Activated naive CD4-positive, alpha-beta T cell treated with anti-CD3 and anti-CD28 coated beads for 36 hours (primary cell): ENCODE measurements at regions not wholly inside any gene's neighbourhood (a gene's known extent, or its start where the extent isn't known, plus 50 kb on each side); places are given as distances from the start of the nearest gene placed in this dataset.

ENCODE experiments used
- CTCF ChIA-PET: fragments of 350-600 bp; sonication (Branson Sonifier 250); formaldehyde crosslinking; loops from one replicate; lab custom pipeline; 2021; ENCODE audit warnings: antibody characterized with exemption; lab: Charles Lee
- DNase-seq: peaks from one replicate; pipeline ENCODE4 v3.0.0-alpha.2; 2020
- H3K27ac Mint-ChIP-seq: one replicate; pipeline ENCODE4 v1.8.0; 2021; ENCODE audit warnings: mild to moderate bottlenecking, mixed read lengths
- H3K27me3 Mint-ChIP-seq: one replicate; pipeline ENCODE4 v1.8.0; 2021; ENCODE audit warnings: low read depth, mixed read lengths
- H3K36me3 Mint-ChIP-seq: one replicate; pipeline ENCODE4 v1.8.0; 2021; ENCODE audit warnings: low read depth, mixed read lengths
- H3K4me1 Mint-ChIP-seq: one replicate; pipeline ENCODE4 v1.8.0; 2021; ENCODE audit warnings: low read depth, mixed read lengths
- H3K4me3 Mint-ChIP-seq: one replicate; pipeline ENCODE4 v1.8.0; 2021; ENCODE audit warnings: mild to moderate bottlenecking, moderate library complexity, mixed read lengths
- H3K9me3 Mint-ChIP-seq: one replicate; pipeline ENCODE4 v1.8.0; 2021; ENCODE audit warnings: mixed read lengths
- intact Hi-C: fragments of 100-400 bp; cut with micrococcal nuclease; formaldehyde crosslinking; loops from one replicate; pipeline ENCODE4 v1.15.1; 2023

- CTCF ChIA-PET, result no interaction called here
- DNase-seq, result no peak
- H3K36me3 Mint-ChIP-seq, result no peaks in the 10 kb centered on the region
- H3K4me3 Mint-ChIP-seq, result no peak overlapping the region
- peaks cover 2% of the 10 kb centered on the region for H3K9me3 Mint-ChIP-seq
- no peaks in the 10 kb centered on the region for H3K4me1 Mint-ChIP-seq
- no peak overlapping the region for H3K27ac Mint-ChIP-seq
- no peaks in the 10 kb centered on the region for H3K27me3 Mint-ChIP-seq
- intact Hi-C loops, result no loop called here
Observed at GRCh38 chr9:107809871-107810460, 320.4 kb upstream of the KLF4 start.

- peaks cover 2% of the 10 kb centered on the region for H3K9me3 Mint-ChIP-seq
- H3K4me1 Mint-ChIP-seq, result no peaks in the 10 kb centered on the region
- intact Hi-C loops, result no loop called here
- H3K27me3 Mint-ChIP-seq, result no peaks in the 10 kb centered on the region
- no peak overlapping the region for H3K4me3 Mint-ChIP-seq
- no peaks in the 10 kb centered on the region for H3K36me3 Mint-ChIP-seq
- no peak for DNase-seq
- CTCF ChIA-PET, result no interaction called here
- H3K27ac Mint-ChIP-seq, result no peak overlapping the region
Observed at GRCh38 chr9:107807183-107807582, 317.6 kb upstream of the KLF4 start.

GRCh38 chr9:107805201-107805600, 315.6 kb upstream of the KLF4 start:
- no peaks in the 10 kb centered on the region for H3K4me1 Mint-ChIP-seq

GRCh38 chr9:107794259-107794658, 304.7 kb upstream of the KLF4 start:
- CTCF ChIA-PET, result interaction anchor here (0.7 kb wide), 1 partner anchor 78 kb away, joined by 3 read pairs; no protein-coding TSS in a partner anchor
- intact Hi-C loops, result no loop called here
- no peak overlapping the region for H3K27ac Mint-ChIP-seq

More at GRCh38 chr9:107805201-107805600, 315.6 kb upstream of the KLF4 start:
- no peak overlapping the region for H3K4me3 Mint-ChIP-seq
- intact Hi-C loops, result no loop called here
- DNase-seq, result no peak
- no peaks in the 10 kb centered on the region for H3K36me3 Mint-ChIP-seq
- no peak overlapping the region for H3K27ac Mint-ChIP-seq
- no peaks in the 10 kb centered on the region for H3K27me3 Mint-ChIP-seq
- H3K9me3 Mint-ChIP-seq, result peaks cover 2% of the 10 kb centered on the region
- CTCF ChIA-PET, result interaction anchor here (0.7 kb wide), 1 partner anchor 40 kb away, joined by 3 read pairs; no protein-coding TSS in a partner anchor

GRCh38 chr9:107793541-107793940, 304.0 kb upstream of the KLF4 start:
- no peaks in the 10 kb centered on the region for H3K9me3 Mint-ChIP-seq
- H3K27me3 Mint-ChIP-seq, result no peaks in the 10 kb centered on the region
- H3K36me3 Mint-ChIP-seq, result no peaks in the 10 kb centered on the region
- intact Hi-C loops, result no loop called here
- CTCF ChIA-PET, result no interaction called here
- no peak for DNase-seq
- H3K4me1 Mint-ChIP-seq, result no peaks in the 10 kb centered on the region
- H3K4me3 Mint-ChIP-seq, result no peak overlapping the region
- H3K27ac Mint-ChIP-seq, result no peak overlapping the region

More at GRCh38 chr9:107794259-107794658, 304.7 kb upstream of the KLF4 start:
- no peak for DNase-seq
- Mint-ChIP-seq H3K36me3 (no peaks in the 10 kb centered on the region), H3K27me3 (no peaks in the 10 kb centered on the region), H3K4me3 (no peak overlapping the region), H3K4me1 (no peaks in the 10 kb centered on the region), H3K9me3 (no peaks in the 10 kb centered on the region)

- H3K27me3 Mint-ChIP-seq, result no peaks in the 10 kb centered on the region
- no peak overlapping the region for H3K27ac Mint-ChIP-seq
- H3K36me3 Mint-ChIP-seq, result no peaks in the 10 kb centered on the region
- no peaks in the 10 kb centered on the region for H3K9me3 Mint-ChIP-seq
- intact Hi-C loops, result no loop called here
- H3K4me1 Mint-ChIP-seq, result no peaks in the 10 kb centered on the region
- H3K4me3 Mint-ChIP-seq, result no peak overlapping the region
- DNase-seq, result no peak
- CTCF ChIA-PET, result no interaction called here
Observed at GRCh38 chr9:107792596-107792995, 303.0 kb upstream of the KLF4 start.

GRCh38 chr9:107792006-107792405, 302.4 kb upstream of the KLF4 start:
- Mint-ChIP-seq H3K36me3 (no peaks in the 10 kb centered on the region), H3K27ac (no peak overlapping the region), H3K9me3 (no peaks in the 10 kb centered on the region), H3K4me1 (no peaks in the 10 kb centered on the region), H3K27me3 (no peaks in the 10 kb centered on the region), H3K4me3 (no peak overlapping the region)
- no peak for DNase-seq
- intact Hi-C loops, result no loop called here
- CTCF ChIA-PET, result no interaction called here

DNA sequence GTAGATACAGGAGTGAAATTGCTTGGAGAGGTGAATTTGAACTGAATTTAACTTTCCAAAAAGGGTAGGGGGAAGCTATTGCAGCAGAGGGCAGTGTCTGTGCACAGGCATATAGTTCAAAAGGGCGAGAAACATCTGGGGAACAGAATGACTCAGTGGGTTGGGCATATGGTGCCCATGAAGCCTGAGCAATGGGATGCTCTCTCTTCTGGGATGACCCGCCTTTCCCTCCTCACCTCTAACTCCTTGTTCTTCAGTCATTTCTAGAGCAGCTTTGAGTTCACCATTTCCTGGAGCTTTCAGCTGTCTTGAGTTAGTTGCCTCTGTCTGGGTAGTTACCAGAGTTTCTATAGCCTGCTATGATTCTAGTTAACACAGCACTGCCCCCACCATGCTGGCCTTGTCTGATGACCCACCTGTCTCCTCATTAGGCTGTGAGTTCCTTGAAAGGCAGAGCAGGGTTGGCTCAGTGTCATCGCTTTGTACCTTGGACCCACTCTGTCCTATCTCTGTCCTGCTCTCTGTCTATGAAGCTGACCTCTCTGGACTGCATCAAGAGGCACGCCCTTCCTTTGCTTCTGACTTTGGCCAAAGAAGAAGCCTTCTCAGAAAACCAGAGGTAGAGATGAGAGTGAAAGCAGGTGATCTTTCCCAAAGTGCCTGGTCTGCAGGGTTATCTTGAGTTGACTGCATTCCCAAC, 299.6 kb upstream of the KLF4 start:
- Mint-ChIP-seq H3K36me3 (no peaks in the 10 kb centered on the region), H3K4me3 (no peak overlapping the region), H3K27ac (no peak overlapping the region), H3K9me3 (no peaks in the 10 kb centered on the region), H3K27me3 (no peaks in the 10 kb centered on the region), H3K4me1 (no peaks in the 10 kb centered on the region)
- intact Hi-C loops, result no loop called here
- CTCF ChIA-PET, result no interaction called here
- DNase-seq, result no peak

DNA sequence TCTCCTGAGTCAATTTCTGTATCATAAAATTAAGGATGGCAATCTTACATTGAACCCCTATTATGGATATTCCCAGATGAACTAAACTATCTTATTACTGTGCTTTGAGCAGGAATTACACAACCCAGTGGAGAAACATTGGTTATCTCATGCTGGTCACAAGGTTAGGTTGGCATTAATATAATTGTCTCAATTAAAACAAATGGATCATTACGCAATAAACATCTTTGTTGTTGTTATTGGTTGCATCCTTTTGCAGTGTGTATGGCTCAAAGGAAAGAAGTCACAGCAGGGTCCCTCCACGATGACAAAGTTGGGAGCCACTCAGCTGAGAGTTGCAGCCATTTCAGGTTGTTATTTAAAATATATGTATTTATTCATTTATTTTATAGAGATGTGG, 297.0 kb upstream of the KLF4 start:
- intact Hi-C loops, result no loop called here
- H3K4me3 Mint-ChIP-seq, result no peak overlapping the region
- H3K9me3 Mint-ChIP-seq, result no peaks in the 10 kb centered on the region
- CTCF ChIA-PET, result no interaction called here
- no peaks in the 10 kb centered on the region for H3K4me1 Mint-ChIP-seq
- no peak for DNase-seq
- H3K36me3 Mint-ChIP-seq, result no peaks in the 10 kb centered on the region
- no peak overlapping the region for H3K27ac Mint-ChIP-seq
- no peaks in the 10 kb centered on the region for H3K27me3 Mint-ChIP-seq

DNA sequence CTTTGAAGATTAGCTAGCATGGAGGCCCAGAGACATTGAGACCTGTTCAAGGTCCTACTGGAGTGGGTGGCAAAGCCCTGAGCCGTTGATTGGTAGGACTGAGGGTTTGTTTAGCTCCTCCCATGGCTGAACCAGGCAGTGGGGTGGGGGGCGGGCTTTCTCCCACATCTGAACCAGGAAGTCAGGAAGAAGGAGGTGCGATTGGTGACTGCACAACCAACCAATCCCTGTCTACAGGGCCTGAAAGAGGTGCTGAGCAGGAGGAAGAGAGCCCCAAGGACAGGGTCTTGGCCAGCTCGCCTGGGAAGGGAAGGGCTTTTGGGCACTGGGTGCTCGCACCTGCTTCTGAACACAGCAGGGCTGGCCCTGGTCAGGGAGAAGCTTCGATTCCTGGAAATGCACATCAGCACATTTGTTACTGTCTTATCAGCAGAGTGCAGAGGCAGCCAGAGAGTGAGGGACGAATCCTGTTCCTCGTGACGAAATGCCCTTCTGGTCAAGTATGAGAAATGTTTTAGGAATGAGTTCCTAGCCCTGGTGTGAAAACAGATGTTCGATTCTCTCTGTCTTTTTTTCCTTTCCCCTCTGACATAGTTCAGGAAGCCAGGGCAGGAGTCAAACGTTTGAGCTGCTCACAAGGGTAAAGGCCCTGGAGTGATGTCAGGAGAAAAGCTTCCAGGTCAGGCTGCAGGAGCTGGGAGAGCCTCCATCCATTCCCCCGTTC, 294.8 kb upstream of the KLF4 start:
- H3K27me3 Mint-ChIP-seq, result no peaks in the 10 kb centered on the region

GRCh38 chr9:107782789-107783188, 293.2 kb upstream of the KLF4 start:
- intact Hi-C loops, result no loop called here
- no peak for DNase-seq
- CTCF ChIA-PET, result no interaction called here
- Mint-ChIP-seq H3K4me1 (no peaks in the 10 kb centered on the region), H3K27ac (no peak overlapping the region), H3K27me3 (no peaks in the 10 kb centered on the region), H3K9me3 (no peaks in the 10 kb centered on the region), H3K36me3 (no peaks in the 10 kb centered on the region), H3K4me3 (no peak overlapping the region)

More for the DNA sequence above, 294.8 kb upstream of the KLF4 start:
- Mint-ChIP-seq H3K9me3 (no peaks in the 10 kb centered on the region), H3K36me3 (no peaks in the 10 kb centered on the region), H3K4me1 (no peaks in the 10 kb centered on the region), H3K27ac (no peak overlapping the region), H3K4me3 (no peak overlapping the region)
- CTCF ChIA-PET, result interaction anchor here (0.7 kb wide), 1 partner anchor 32 kb away, joined by 3 read pairs; no protein-coding TSS in a partner anchor
- no peak for DNase-seq
- intact Hi-C loops, result no loop called here

DNA sequence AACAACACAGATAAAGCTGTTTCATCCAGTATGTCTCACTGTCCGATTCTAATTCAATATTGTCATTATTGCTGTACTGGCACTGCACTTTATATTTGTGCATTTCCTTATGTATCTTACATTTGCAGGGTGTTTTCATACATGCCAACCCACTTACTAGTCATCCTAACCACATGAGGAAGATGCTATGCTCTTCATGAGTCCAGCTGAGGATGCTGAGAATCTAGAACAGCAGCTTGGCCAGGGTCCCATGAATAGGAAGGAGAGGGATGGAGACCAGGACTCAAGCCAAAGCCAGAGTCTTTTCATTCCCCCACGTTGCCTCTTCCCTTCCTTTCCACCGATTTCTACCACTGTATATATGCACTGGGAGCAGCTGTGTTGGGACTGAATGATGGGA, 292.8 kb upstream of the KLF4 start:
- Mint-ChIP-seq H3K27me3 (no peaks in the 10 kb centered on the region), H3K4me1 (no peaks in the 10 kb centered on the region), H3K27ac (no peak overlapping the region), H3K36me3 (no peaks in the 10 kb centered on the region), H3K4me3 (no peak overlapping the region), H3K9me3 (no peaks in the 10 kb centered on the region)
- no peak for DNase-seq
- CTCF ChIA-PET, result no interaction called here
- intact Hi-C loops, result no loop called here
